SK-N-SH (cell line): ENCODE measurements at regions not wholly inside any gene's neighbourhood (a gene's known extent, or its start where the extent isn't known, plus 50 kb on each side); places are given as distances from the start of the nearest gene placed in this dataset.

Experiments
- CTCF ChIA-PET: fragments of 300-600, 350-600 bp; formaldehyde crosslinking; extraction: SDS; loops from one replicate; lab custom pipeline; 2021; lab: Yijun Ruan, JAX
- POLR2A ChIA-PET: fragments of 350-600 bp; sonication (Branson Sonifier 250); formaldehyde crosslinking; extraction: SDS; loops from one replicate; lab custom pipeline; 2020; ENCODE audit warnings: antibody characterized with exemption, inconsistent platforms; lab: Yijun Ruan, JAX
- DNase-seq: peaks from one replicate; pipeline ENCODE4 v3.0.0; 2012
- H2AFZ ChIP-seq: fragments of 200-600 bp; sonication (generic); 2 replicates; pipeline ENCODE4 v1.8.1; 2016; ENCODE audit warnings: antibody characterized with exemption, mild to moderate bottlenecking, low read depth
- H3F3A ChIP-seq: fragments of 200-600 bp; sonication (generic); replicated peaks from 2 replicates; pipeline ENCODE3; 2016; ENCODE audit warnings: antibody characterized with exemption, mild to moderate bottlenecking; ENCODE audit not compliant: insufficient read depth
- H3K27ac ChIP-seq, 2 experiments: fragments of 200-500 bp in 1 of 2; fragments of 200-600 bp in 1 of 2; sonication (Bioruptor generic) in 1 of 2; sonication (generic), shearing (Covaris generic) in 1 of 2; 2 replicates each; pipeline versions ENCODE4 v1.5.1 to v1.6.1; 2014 to 2016; ENCODE audit warnings: low read depth in 2 of 2, inconsistent platforms in 1 of 2, low read length in 1 of 2, mild to moderate bottlenecking in 1 of 2, mixed read lengths in 1 of 2
- H3K27me3 ChIP-seq: fragments of 200-600 bp; sonication (generic), shearing (Covaris generic); 2 replicates; pipeline ENCODE4 v1.6.1; 2016; ENCODE audit warnings: mixed run types; ENCODE audit not compliant: insufficient read depth
- H3K36me3 ChIP-seq, 2 experiments: fragments of 200-500 bp in 1 of 2; fragments of 200-600 bp in 1 of 2; sonication (Bioruptor generic) in 1 of 2; sonication (generic) in 1 of 2; replicated peaks in 1 of 2; 2 replicates each; pipeline versions ENCODE3 to v1.5.1; 2014 to 2016; ENCODE audit warnings: low read length in 1 of 2, mild to moderate bottlenecking in 1 of 2; ENCODE audit not compliant: insufficient read depth in 2 of 2, control insufficient read depth in 1 of 2
- H3K4me1 ChIP-seq, 2 experiments: fragments of 200-500 bp in 1 of 2; fragments of 200-600 bp in 1 of 2; sonication (Bioruptor generic) in 1 of 2; sonication (generic), shearing (Covaris generic) in 1 of 2; 2 replicates each; pipeline versions ENCODE4 v1.5.1 to v1.6.1; 2014 to 2016; ENCODE audit warnings: low read depth in 1 of 2, low read length in 1 of 2, mixed run types in 1 of 2; ENCODE audit not compliant: insufficient read depth in 2 of 2, control insufficient read depth in 1 of 2
- H3K4me2 ChIP-seq: fragments of 200-600 bp; sonication (generic), shearing (Covaris generic); 2 replicates; pipeline ENCODE4 v1.6.1; 2017; ENCODE audit warnings: mixed run types
- H3K4me3 ChIP-seq, 2 experiments: fragments of 200-500 bp in 1 of 2; fragments of 200-600 bp in 1 of 2; sonication (Bioruptor generic) in 1 of 2; sonication (generic), shearing (Covaris generic) in 1 of 2; 2 replicates each; pipeline versions ENCODE4 v1.5.1 to v1.8.1; 2014 to 2016; ENCODE audit warnings: low read depth in 2 of 2, inconsistent platforms in 1 of 2, low read length in 1 of 2, mild to moderate bottlenecking in 1 of 2, mixed read lengths in 1 of 2, moderate library complexity in 1 of 2
- H3K79me2 ChIP-seq: fragments of 200-600 bp; sonication (generic); 2 replicates; pipeline ENCODE4 v1.8.1; 2017; ENCODE audit warnings: mild to moderate bottlenecking; ENCODE audit not compliant: insufficient read depth
- H3K9ac ChIP-seq: fragments of 200-600 bp; sonication (generic); 2 replicates; pipeline ENCODE4 v1.6.1; 2017; ENCODE audit warnings: mixed run types
- H3K9me2 ChIP-seq: fragments of 200-600 bp; sonication (generic); 2 replicates; pipeline ENCODE4 v1.6.1; 2017; ENCODE audit warnings: mixed run types
- H3K9me3 ChIP-seq: fragments of 200-600 bp; sonication (generic); 2 replicates; pipeline ENCODE4 v1.6.1; 2017; ENCODE audit warnings: mixed run types, mild to moderate bottlenecking, moderate library complexity
- H4K20me1 ChIP-seq: fragments of 200-600 bp; sonication (generic); 2 replicates; pipeline ENCODE4 v1.6.1; 2017; ENCODE audit warnings: mild to moderate bottlenecking, mixed run types; ENCODE audit not compliant: insufficient read depth
- EP300 ChIP-seq, 2 experiments: IDR thresholded peaks; 2 replicates each; pipeline versions ENCODE4 v1.4.0 to v1.6.1; 2012; ENCODE audit warnings: borderline replicate concordance in 1 of 2, low read depth in 1 of 2, low read length in 1 of 2
- FOSL2 ChIP-seq: IDR thresholded peaks from 2 replicates; pipeline ENCODE4 v1.4.0; 2012; ENCODE audit warnings: low read depth, mild to moderate bottlenecking, moderate library complexity, borderline replicate concordance
- GABPA ChIP-seq: IDR thresholded peaks from 2 replicates; pipeline ENCODE4 v1.4.0; 2012; ENCODE audit warnings: low read depth, mild to moderate bottlenecking
- GATA2 ChIP-seq: sonication (generic); formaldehyde crosslinking; IDR thresholded peaks from 2 replicates; pipeline ENCODE4 v1.5.0; 2020; ENCODE audit warnings: mild to moderate bottlenecking, missing genetic modification reagents
- MEF2A ChIP-seq: IDR thresholded peaks from 2 replicates; pipeline ENCODE4 v1.4.0; 2012; ENCODE audit warnings: low read depth, borderline replicate concordance
- MXI1 ChIP-seq: IDR thresholded peaks from 2 replicates; pipeline ENCODE4 v1.6.1; 2012; ENCODE audit warnings: mild to moderate bottlenecking, low read depth, low read length, improper control_type of control experiment
- RCOR1 ChIP-seq: fragments of 150-350 bp; IDR thresholded peaks from 2 replicates; pipeline ENCODE4 v1.6.1; 2017; ENCODE audit warnings: antibody characterized with exemption, low read length
- RFX5 ChIP-seq: IDR thresholded peaks from 2 replicates; pipeline ENCODE4 v1.6.1; 2012; ENCODE audit warnings: mild to moderate bottlenecking, improper control_type of control experiment, low read length
- RXRA ChIP-seq: IDR thresholded peaks from 2 replicates; pipeline ENCODE4 v1.4.0; 2012; ENCODE audit warnings: low read depth, mild to moderate bottlenecking, borderline replicate concordance
- TAF1 ChIP-seq: IDR thresholded peaks from 2 replicates; pipeline ENCODE4 v1.6.1; 2012; ENCODE audit warnings: low read depth, mild to moderate bottlenecking, low read length, moderate library complexity, borderline replicate concordance
- TCF12 ChIP-seq: IDR thresholded peaks from 2 replicates; pipeline ENCODE4 v1.4.0; 2012
- USF1 ChIP-seq: IDR thresholded peaks from 2 replicates; pipeline ENCODE4 v1.4.0; 2012; ENCODE audit warnings: low read depth, borderline replicate concordance
- USF2 ChIP-seq: fragments of 150-350 bp; IDR thresholded peaks from 2 replicates; pipeline ENCODE4 v1.6.1; 2017; ENCODE audit warnings: antibody characterized with exemption, low read length, low read depth, borderline replicate concordance
- YY1 ChIP-seq: IDR thresholded peaks from 2 replicates; pipeline ENCODE4 v1.4.0; 2012; ENCODE audit warnings: low read depth, mild to moderate bottlenecking
- WGBS: methylation state at CpG from one replicate; pipeline ENCODE4 v1.1.6; 2017; ENCODE audit warnings: low lambda C conversion rate; 5-methylcytosine and 5-hydroxymethylcytosine counted together
- TF ChIP-seq, protein P1 (sequence below): fragments of 150-350 bp; IDR thresholded peaks from 2 replicates; pipeline ENCODE4 v1.6.1; 2016; ENCODE audit warnings: mild to moderate bottlenecking, low read depth, low read length

DNA sequence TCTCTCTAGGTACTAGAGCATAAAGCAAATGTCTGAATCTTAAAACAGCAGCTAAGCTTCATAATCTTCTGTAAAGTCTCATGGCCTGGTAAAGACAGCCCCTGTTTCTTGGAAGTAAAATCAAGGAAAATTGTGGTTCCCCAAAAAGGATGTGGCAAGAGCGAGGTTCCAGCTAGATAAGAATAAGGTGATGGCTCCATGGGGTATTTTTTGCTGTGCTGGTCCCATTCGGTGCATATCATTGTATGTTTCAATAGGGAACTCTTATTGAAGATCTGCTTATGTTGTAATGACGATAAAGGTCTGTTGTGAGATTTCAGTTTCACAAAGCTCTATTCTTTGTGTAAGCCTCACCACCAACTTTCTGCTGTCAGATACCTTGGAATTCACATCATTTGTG lies 316.9 kb upstream of the NOCT start:
- no peak overlapping the region for H3K4me2 ChIP-seq
- no peak overlapping the region for H3K27ac ChIP-seq
- no peaks in the 10 kb centered on the region for H3K79me2 ChIP-seq
- H3K9me2 ChIP-seq: no peaks in the 10 kb centered on the region
- POLR2A ChIA-PET: no interaction called here
- no peak overlapping the region for H2AFZ ChIP-seq
- H3K4me3 ChIP-seq: no peak overlapping the region
- WGBS: 71% methylated on average over 3 of the region's 3 CpGs
- no peak overlapping the region for H3K9ac ChIP-seq
- no peak for TF ChIP-seq FOSL2
- TF ChIP-seq, protein P1, sequence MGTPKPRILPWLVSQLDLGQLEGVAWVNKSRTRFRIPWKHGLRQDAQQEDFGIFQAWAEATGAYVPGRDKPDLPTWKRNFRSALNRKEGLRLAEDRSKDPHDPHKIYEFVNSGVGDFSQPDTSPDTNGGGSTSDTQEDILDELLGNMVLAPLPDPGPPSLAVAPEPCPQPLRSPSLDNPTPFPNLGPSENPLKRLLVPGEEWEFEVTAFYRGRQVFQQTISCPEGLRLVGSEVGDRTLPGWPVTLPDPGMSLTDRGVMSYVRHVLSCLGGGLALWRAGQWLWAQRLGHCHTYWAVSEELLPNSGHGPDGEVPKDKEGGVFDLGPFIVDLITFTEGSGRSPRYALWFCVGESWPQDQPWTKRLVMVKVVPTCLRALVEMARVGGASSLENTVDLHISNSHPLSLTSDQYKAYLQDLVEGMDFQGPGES: no peak
- no peak for TF ChIP-seq TCF12
- TF ChIP-seq YY1: no peak
- TF ChIP-seq USF1: no peak
- TF ChIP-seq GATA2 (CRISPR knock-in tag): no peak
- no peak for TF ChIP-seq USF2
- no peak for TF ChIP-seq RXRA
- no peak for TF ChIP-seq TAF1
- TF ChIP-seq RCOR1: no peak
- TF ChIP-seq, all 33 proteins: peak for 0
- CTCF ChIA-PET: interaction anchor here (0.6 to 1.4 kb wide), 3 partner anchors 108 to 329 kb away, joined by 3 to 4 read pairs (median 3); no protein-coding TSS in a partner anchor
- no peak for DNase-seq
- Histone ChIP-seq H3F3A (no peaks in the 10 kb centered on the region), H3K4me1 (no peaks in the 10 kb centered on the region; a peak in 2 of 4 replicates), H3K27me3 (no peaks in the 10 kb centered on the region), H4K20me1 (no peaks in the 10 kb centered on the region), H3K36me3 (no peaks in the 10 kb centered on the region), H3K9me3 (no peaks in the 10 kb centered on the region)

GRCh38 chr4:138697851-138698250 lies 317.7 kb upstream of the NOCT start:
- Histone ChIP-seq H4K20me1 (no peaks in the 10 kb centered on the region), H3K27ac (no peak overlapping the region), H3K79me2 (no peaks in the 10 kb centered on the region), H3K4me2 (no peak overlapping the region), H3K9ac (no peak overlapping the region), H3K4me1 (no peaks in the 10 kb centered on the region; a peak in 2 of 4 replicates), H3K4me3 (no peak overlapping the region), H3K9me2 (no peaks in the 10 kb centered on the region), H3F3A (no peaks in the 10 kb centered on the region), H3K27me3 (no peaks in the 10 kb centered on the region), H3K36me3 (no peaks in the 10 kb centered on the region), H3K9me3 (no peaks in the 10 kb centered on the region), H2AFZ (no peak overlapping the region)
- ChIA-PET POLR2A (no interaction called here), CTCF (interaction anchor here (0.6 to 1.4 kb wide), 2 partner anchors 109 to 173 kb away, joined by 3 to 4 read pairs; no protein-coding TSS in a partner anchor)
- TF ChIP-seq RFX5 (no peak), EP300 (IDR thresholded peaks at IDR 0.05; ENCODE audit: borderline replicate concordance in 1 of 2, low read depth in 1 of 2, low read length in 1 of 2) (no peak), USF2 (no peak), TAF1 (no peak), MXI1 (no peak), FOSL2 (no peak), MEF2A (no peak), GABPA (no peak)
- TF ChIP-seq, protein P1: no peak
- WGBS: 89% methylated on average over 1 of the region's 1 CpG
- no peak for DNase-seq
